HEK293 (cell line): ENCODE measurements at regions not wholly inside any gene's neighbourhood (a gene's known extent, or its start where the extent isn't known, plus 50 kb on each side); places are given as distances from the start of the nearest gene placed in this dataset.

Experiments used
- CTCF ChIA-PET: fragments of 350-600 bp; formaldehyde crosslinking; extraction: SDS; loops from one replicate; lab custom pipeline; 2021; ENCODE audit warnings: antibody characterized with exemption; lab: Yijun Ruan, JAX
- POLR2A ChIA-PET: fragments of 300-600 bp; formaldehyde crosslinking; extraction: SDS; loops from one replicate; lab custom pipeline; 2020; ENCODE audit warnings: antibody characterized with exemption, inconsistent platforms; lab: Yijun Ruan, JAX
- H3K27ac ChIP-seq: fragments of 200-500 bp; sonication (Bioruptor generic); 2 replicates; pipeline ENCODE4 v1.5.1; 2014; ENCODE audit warnings: low read depth, low read length, control low read depth, inconsistent platforms; ENCODE audit errors: extremely low read depth
- H3K36me3 ChIP-seq, 2 experiments: fragments of 200-500 bp in 1 of 2; sonication (Bioruptor generic) in 1 of 2; 1 replicate in 1 of 2; 2 replicates in 1 of 2; pipeline ENCODE4 v1.5.1; 2014 to 2017; ENCODE audit warnings: inconsistent platforms in 2 of 2, low read length in 2 of 2; ENCODE audit not compliant: control insufficient read depth in 2 of 2, insufficient read depth in 1 of 2
- H3K4me1 ChIP-seq: fragments of 200-500 bp; sonication (Bioruptor generic); 2 replicates; pipeline ENCODE4 v1.5.1; 2014; ENCODE audit warnings: mild to moderate bottlenecking, low read length, inconsistent platforms; ENCODE audit not compliant: control insufficient read depth, insufficient read depth
- H3K4me3 ChIP-seq: 2 replicates; pipeline ENCODE4 v1.5.1; 2011; ENCODE audit warnings: low read depth, mild to moderate bottlenecking, control low read depth, low read length, moderate library complexity
- H3K9me3 ChIP-seq: fragments of 200-500 bp; sonication (Bioruptor generic); 2 replicates; pipeline ENCODE4 v1.5.1; 2014; ENCODE audit warnings: low read depth, low read length, inconsistent platforms; ENCODE audit not compliant: control insufficient read depth, insufficient read depth
- AEBP2 ChIP-seq: fragments of 450-650 bp; formaldehyde crosslinking; IDR thresholded peaks from 2 replicates; pipeline ENCODE4 v1.5.1; 2016; ENCODE audit warnings: missing biosample characterization, missing genetic modification characterization, borderline replicate concordance
- KLF9 ChIP-seq: fragments of 450-650 bp; formaldehyde crosslinking; IDR thresholded peaks from 2 replicates; pipeline ENCODE4 v1.5.1; 2016; ENCODE audit warnings: missing biosample characterization, missing genetic modification characterization, low read depth
- SALL2 ChIP-seq: fragments of 450-650 bp; formaldehyde crosslinking; IDR thresholded peaks from 2 replicates; pipeline ENCODE4 v1.5.0; 2017; ENCODE audit warnings: missing biosample characterization, mild to moderate bottlenecking, missing genetic modification characterization, borderline replicate concordance
- SETDB1 ChIP-seq: IDR thresholded peaks from one replicate; pipeline ENCODE4 v1.6.1; 2017; ENCODE audit warnings: mild to moderate bottlenecking, low read length, moderate library complexity, mixed read lengths; ENCODE audit not compliant: insufficient read length
- TRIM28 ChIP-seq: IDR thresholded peaks from 2 replicates; pipeline ENCODE4 v1.6.1; 2011; ENCODE audit warnings: low read length, control low read depth, borderline replicate concordance
- WT1 ChIP-seq: fragments of 450-650 bp; formaldehyde crosslinking; IDR thresholded peaks from 2 replicates; pipeline ENCODE4 v1.5.1; 2016; ENCODE audit warnings: missing biosample characterization, missing genetic modification characterization
- ZBTB17 ChIP-seq: fragments of 450-650 bp; formaldehyde crosslinking; IDR thresholded peaks from 2 replicates; pipeline ENCODE4 v1.5.1; 2016; ENCODE audit warnings: missing biosample characterization, missing genetic modification characterization
- ZBTB7A ChIP-seq: fragments of 450-650 bp; formaldehyde crosslinking; IDR thresholded peaks from 2 replicates; pipeline ENCODE4 v1.5.1; 2016; ENCODE audit warnings: low read depth, missing biosample characterization, missing genetic modification characterization
- ZFP41 ChIP-seq: fragments of 450-650 bp; formaldehyde crosslinking; IDR thresholded peaks from 2 replicates; pipeline ENCODE4 v1.5.1; 2016; ENCODE audit warnings: missing biosample characterization, missing genetic modification characterization, borderline replicate concordance
- ZNF10 ChIP-seq: fragments of 450-650 bp; formaldehyde crosslinking; IDR thresholded peaks from 2 replicates; pipeline ENCODE4 v1.5.1; 2017; ENCODE audit warnings: missing biosample characterization, missing genetic modification characterization
- ZNF416 ChIP-seq: fragments of 450-650 bp; formaldehyde crosslinking; IDR thresholded peaks from 2 replicates; pipeline ENCODE4 v1.5.1; 2016; ENCODE audit warnings: missing biosample characterization, missing genetic modification characterization
- ZNF654 ChIP-seq: fragments of 450-650 bp; formaldehyde crosslinking; IDR thresholded peaks from 2 replicates; pipeline ENCODE4 v1.5.1; 2016; ENCODE audit warnings: low read depth, missing biosample characterization, missing genetic modification characterization
- ZNF768 ChIP-seq: fragments of 450-650 bp; formaldehyde crosslinking; IDR thresholded peaks from 2 replicates; pipeline ENCODE4 v1.5.1; 2018; ENCODE audit warnings: missing biosample characterization, mild to moderate bottlenecking, missing genetic modification characterization
- ZNF843 ChIP-seq: fragments of 450-650 bp; formaldehyde crosslinking; IDR thresholded peaks from 2 replicates; pipeline ENCODE4 v1.5.1; 2016; ENCODE audit warnings: missing biosample characterization, missing genetic modification characterization
- TF ChIP-seq, protein P1 (sequence below): fragments of 450-650 bp; formaldehyde crosslinking; IDR thresholded peaks from 2 replicates; pipeline ENCODE4 v1.5.1; 2016; ENCODE audit warnings: missing biosample characterization, missing genetic modification characterization
- TF ChIP-seq, protein P2 (sequence below): fragments of 450-650 bp; formaldehyde crosslinking; IDR thresholded peaks from 2 replicates; pipeline ENCODE4 v1.5.0; 2017; ENCODE audit warnings: missing biosample characterization, missing genetic modification characterization, borderline replicate concordance

- TF ChIP-seq AEBP2 (tag by site-specific recombination): no peak
- TF ChIP-seq ZNF416 (tag by site-specific recombination): no peak
- TF ChIP-seq SALL2 (tag by site-specific recombination): no peak
- no peak for TF ChIP-seq ZNF843
- no peak for TF ChIP-seq ZFP41 (tag by site-specific recombination)
- no peak for TF ChIP-seq ZBTB17 (tag by site-specific recombination)
- TF ChIP-seq, protein P1, sequence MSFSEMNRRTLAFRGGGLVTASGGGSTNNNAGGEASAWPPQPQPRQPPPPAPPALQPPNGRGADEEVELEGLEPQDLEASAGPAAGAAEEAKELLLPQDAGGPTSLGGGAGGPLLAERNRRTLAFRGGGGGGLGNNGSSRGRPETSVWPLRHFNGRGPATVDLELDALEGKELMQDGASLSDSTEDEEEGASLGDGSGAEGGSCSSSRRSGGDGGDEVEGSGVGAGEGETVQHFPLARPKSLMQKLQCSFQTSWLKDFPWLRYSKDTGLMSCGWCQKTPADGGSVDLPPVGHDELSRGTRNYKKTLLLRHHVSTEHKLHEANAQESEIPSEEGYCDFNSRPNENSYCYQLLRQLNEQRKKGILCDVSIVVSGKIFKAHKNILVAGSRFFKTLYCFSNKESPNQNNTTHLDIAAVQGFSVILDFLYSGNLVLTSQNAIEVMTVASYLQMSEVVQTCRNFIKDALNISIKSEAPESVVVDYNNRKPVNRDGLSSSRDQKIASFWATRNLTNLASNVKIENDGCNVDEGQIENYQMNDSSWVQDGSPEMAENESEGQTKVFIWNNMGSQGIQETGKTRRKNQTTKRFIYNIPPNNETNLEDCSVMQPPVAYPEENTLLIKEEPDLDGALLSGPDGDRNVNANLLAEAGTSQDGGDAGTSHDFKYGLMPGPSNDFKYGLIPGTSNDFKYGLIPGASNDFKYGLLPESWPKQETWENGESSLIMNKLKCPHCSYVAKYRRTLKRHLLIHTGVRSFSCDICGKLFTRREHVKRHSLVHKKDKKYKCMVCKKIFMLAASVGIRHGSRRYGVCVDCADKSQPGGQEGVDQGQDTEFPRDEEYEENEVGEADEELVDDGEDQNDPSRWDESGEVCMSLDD: no peak
- TF ChIP-seq KLF9 (tag by site-specific recombination): no peak
Observed at GRCh38 chr13:62524061-62524460, 1108.4 kb upstream of the PCDH20 start (continued).

DNA sequence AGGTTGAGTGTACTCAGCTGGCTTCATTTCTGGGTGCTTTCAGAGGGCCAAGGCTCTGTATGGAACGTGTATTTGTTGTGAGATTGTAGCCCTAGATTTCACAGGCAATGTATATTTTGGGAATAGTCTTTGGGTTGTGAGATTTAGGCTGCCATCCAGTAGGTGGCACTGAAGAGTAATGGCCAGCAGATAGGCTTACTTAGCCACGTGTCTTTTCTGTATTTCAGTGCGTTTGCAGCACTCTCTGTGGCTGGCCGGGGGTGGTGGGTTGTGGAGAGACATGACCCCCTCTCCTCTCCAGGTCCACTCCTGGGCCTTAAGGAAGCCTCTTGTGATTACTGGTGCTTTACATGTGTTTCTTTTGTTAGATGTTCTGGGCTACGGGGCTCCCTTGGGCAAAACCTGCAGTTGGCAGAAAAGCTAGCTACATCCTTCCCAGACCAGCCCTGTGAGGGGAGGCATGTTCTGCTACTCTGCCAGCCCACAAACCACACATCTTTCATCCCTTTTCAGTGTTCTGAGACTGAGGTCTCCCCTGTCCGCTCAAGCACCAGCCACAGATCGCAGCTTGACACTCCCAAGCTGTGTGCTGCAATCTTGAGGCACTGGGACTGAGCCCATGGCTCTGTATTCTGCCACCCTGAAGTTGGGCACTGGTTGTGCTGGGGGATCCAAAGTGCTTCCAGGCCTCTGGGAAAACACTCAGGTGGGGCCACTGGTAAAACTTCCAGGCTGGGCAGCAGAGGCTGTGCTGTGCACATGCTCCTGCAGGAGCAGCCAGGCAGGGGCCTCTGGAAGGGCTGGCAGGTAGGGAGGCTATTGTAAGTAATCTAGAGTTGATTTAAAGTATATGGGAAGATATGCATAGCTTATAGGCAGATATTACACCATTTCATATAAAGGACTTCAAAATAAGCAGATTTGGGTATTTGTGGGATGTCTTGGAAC, 1096.8 kb upstream of the PCDH20 start:
- Histone ChIP-seq H3K27ac (no peak overlapping the region), H3K36me3 (no peaks in the 10 kb centered on the region), H3K9me3 (no peaks in the 10 kb centered on the region), H3K4me1 (no peaks in the 10 kb centered on the region), H3K4me3 (no peak overlapping the region)
- ChIA-PET CTCF (interaction anchor here (0.6 to 1.4 kb wide), 2 partner anchors 236 to 393 kb away, joined by 3 read pairs; no protein-coding TSS in a partner anchor), POLR2A (no interaction called here)
- TF ChIP-seq, protein P2, sequence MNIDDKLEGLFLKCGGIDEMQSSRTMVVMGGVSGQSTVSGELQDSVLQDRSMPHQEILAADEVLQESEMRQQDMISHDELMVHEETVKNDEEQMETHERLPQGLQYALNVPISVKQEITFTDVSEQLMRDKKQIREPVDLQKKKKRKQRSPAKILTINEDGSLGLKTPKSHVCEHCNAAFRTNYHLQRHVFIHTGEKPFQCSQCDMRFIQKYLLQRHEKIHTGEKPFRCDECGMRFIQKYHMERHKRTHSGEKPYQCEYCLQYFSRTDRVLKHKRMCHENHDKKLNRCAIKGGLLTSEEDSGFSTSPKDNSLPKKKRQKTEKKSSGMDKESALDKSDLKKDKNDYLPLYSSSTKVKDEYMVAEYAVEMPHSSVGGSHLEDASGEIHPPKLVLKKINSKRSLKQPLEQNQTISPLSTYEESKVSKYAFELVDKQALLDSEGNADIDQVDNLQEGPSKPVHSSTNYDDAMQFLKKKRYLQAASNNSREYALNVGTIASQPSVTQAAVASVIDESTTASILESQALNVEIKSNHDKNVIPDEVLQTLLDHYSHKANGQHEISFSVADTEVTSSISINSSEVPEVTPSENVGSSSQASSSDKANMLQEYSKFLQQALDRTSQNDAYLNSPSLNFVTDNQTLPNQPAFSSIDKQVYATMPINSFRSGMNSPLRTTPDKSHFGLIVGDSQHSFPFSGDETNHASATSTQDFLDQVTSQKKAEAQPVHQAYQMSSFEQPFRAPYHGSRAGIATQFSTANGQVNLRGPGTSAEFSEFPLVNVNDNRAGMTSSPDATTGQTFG (tag by site-specific recombination): no peak
- TF ChIP-seq ZNF654 (tag by site-specific recombination) (peak; percentile 44), TRIM28 (peak; percentile 37; the same call in 1 of the 2 replicates)

GRCh38 chr13:62510906-62511655, 1095.4 kb upstream of the PCDH20 start:
- no peak overlapping the region for H3K27ac ChIP-seq
- H3K36me3 ChIP-seq: no peaks in the 10 kb centered on the region
- TF ChIP-seq ZBTB7A: no peak
- no peak for TF ChIP-seq ZNF768 (tag by site-specific recombination)
- TF ChIP-seq SETDB1: peak; percentile 72
- TF ChIP-seq WT1 (tag by site-specific recombination): no peak
- no peak for TF ChIP-seq ZNF10 (tag by site-specific recombination)
- TF ChIP-seq, all 188 proteins: peak for 1
- ChIA-PET POLR2A (no interaction called here), CTCF (interaction anchor here (0.6 to 1.4 kb wide), 4 partner anchors 41 to 427 kb away, joined by 3 to 4 read pairs (median 4); no protein-coding TSS in a partner anchor)
- H3K4me1 ChIP-seq: no peaks in the 10 kb centered on the region
- H3K9me3 ChIP-seq: no peaks in the 10 kb centered on the region
- H3K4me3 ChIP-seq: no peak overlapping the region
